GM13976 (cell line): ENCODE measurements at regions not wholly inside any gene's neighbourhood (a gene's known extent, or its start where the extent isn't known, plus 50 kb on each side); places are given as distances from the start of the nearest gene placed in this dataset.

Experiments
- DNase-seq: peaks from one replicate; pipeline ENCODE4 v3.0.0; 2012; ENCODE audit warnings: low spot score
- in situ Hi-C: fragments of 300-500 bp; cut with MboI; formaldehyde crosslinking; loops from one replicate; pipeline ENCODE4 v1.12.0; 2022; ENCODE audit warnings: low sequenced_read_pairs, mixed read lengths, inconsistent platforms; ENCODE audit not compliant: unreplicated experiment
- TF ChIP-seq, protein P1 (sequence below): IDR thresholded peaks from 2 replicates; pipeline ENCODE4 v1.5.1; 2012; ENCODE audit warnings: borderline replicate concordance, mild to moderate bottlenecking; ENCODE audit not compliant: insufficient read depth; ENCODE audit errors: extremely low read depth, missing control alignments, control extremely low read depth

DNA sequence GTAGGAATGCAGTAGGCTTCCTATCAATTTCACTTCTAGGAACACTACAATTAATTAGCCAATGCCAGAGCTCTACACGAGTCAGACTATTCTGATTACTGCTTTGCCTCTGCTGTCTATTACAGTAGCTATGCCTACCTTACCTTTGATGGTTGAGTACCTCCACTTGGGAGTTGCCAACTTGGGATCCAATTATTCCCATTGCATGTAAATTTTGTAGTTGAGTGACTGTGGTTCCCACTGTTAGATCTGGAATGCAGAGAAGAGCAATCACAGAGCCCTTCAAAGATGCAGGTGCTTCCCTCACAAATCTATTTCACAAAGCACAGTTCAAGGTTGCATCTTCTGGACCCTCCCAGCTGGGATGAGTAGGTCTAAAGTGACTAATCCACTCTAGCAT, 62.9 kb upstream of the AASS start:
- in situ Hi-C loops: loop anchor here (25.0 kb wide), 1 partner anchor 330 kb away; no protein-coding TSS in a partner anchor
- TF ChIP-seq, protein P1, sequence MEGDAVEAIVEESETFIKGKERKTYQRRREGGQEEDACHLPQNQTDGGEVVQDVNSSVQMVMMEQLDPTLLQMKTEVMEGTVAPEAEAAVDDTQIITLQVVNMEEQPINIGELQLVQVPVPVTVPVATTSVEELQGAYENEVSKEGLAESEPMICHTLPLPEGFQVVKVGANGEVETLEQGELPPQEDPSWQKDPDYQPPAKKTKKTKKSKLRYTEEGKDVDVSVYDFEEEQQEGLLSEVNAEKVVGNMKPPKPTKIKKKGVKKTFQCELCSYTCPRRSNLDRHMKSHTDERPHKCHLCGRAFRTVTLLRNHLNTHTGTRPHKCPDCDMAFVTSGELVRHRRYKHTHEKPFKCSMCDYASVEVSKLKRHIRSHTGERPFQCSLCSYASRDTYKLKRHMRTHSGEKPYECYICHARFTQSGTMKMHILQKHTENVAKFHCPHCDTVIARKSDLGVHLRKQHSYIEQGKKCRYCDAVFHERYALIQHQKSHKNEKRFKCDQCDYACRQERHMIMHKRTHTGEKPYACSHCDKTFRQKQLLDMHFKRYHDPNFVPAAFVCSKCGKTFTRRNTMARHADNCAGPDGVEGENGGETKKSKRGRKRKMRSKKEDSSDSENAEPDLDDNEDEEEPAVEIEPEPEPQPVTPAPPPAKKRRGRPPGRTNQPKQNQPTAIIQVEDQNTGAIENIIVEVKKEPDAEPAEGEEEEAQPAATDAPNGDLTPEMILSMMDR: no peak
- DNase-seq: no peak

DNA sequence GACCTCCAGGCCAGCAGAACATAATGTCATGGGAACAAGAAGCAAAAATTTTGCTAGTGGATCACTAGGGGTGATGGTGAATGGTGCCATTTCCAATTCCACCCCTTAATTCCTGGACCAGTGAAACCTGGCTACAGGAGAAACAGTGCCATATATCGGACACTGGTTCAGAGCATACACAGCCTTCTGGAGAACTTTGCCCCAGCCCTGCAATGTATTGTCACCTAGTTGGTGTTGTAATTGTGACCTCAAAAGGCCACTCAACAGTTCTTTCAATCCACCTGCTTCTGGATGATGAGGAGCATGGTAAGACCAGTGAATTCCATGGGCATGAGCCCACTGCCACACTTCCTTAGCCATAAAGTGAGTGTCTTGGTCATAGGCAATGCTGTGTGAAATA, 59.8 kb upstream of the AASS start:
- DNase-seq: no peak
- in situ Hi-C loops: loop anchor here (25.0 kb wide), 1 partner anchor 333 kb away; no protein-coding TSS in a partner anchor
- TF ChIP-seq, protein P1: no peak

DNA sequence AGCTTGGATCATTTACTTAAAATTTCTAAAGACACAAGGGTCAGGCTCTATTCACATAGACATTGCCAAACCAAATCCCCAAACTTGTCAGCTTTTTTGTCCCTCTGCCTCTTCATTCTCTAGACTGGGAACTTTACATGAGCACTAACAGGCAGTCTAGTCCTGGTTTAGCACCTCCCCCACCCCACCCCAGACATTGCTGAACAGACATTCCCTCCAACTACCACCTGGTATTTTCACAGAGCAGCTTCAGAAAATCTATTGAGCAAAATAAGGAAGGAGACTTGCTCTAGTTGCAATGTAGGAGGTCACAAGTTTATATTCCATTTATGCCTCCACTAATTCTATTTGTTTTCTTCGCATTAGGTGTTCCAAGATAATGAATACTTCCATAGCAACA, 56.8 kb upstream of the AASS start:
- TF ChIP-seq, protein P1: no peak
- no peak for DNase-seq
- in situ Hi-C loops: loop anchor here (25.0 kb wide), 1 partner anchor 336 kb away; no protein-coding TSS in a partner anchor

DNA sequence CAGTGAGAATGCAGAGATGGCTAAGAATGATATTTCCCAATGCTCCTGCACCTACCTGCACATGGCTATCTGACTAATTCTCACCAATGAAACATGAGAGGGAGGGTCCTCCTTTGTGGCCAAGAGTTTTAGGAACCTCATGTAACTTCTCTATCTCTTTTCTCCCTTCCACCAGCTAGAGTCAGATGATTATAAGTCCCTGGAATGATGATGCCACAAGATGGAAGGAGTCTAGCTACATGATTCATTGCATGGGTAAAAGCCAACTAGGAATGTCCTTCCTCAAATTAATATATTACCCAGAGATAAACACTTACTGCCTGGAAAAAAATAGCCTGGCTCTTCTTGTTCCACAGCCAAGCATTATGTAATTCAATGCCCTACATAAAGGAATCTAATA, 55.1 kb upstream of the AASS start:
- in situ Hi-C loops: no loop called here

DNA sequence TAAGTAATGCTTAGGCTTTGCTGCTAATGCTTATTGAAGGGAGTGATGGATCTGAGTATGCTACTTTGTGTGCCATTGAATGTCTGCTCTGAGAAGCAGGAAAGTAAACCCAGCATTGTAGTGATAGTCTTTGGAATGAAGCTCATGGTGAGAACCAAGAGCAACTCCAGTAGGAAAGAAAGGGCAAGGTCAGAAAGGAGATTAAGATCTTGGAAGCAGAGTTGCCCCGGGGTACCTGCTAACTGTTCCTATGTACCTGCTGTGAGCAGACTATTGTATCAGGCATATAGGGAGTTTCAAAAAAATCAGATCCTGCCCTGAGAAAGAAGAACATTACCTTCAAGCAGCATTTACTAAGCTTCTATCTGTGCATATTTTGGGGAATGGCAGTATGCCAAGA, 54.5 kb upstream of the AASS start:
- in situ Hi-C loops: no loop called here
- TF ChIP-seq, protein P1: no peak
- DNase-seq: no peak

More for the DNA sequence above, 55.1 kb upstream of the AASS start:
- TF ChIP-seq, protein P1: no peak
- DNase-seq: no peak
